ENCODE measurements at regions not wholly inside any gene's neighbourhood (a gene's known extent, or its start where the extent isn't known, plus 50 kb on each side); places are given as distances from the start of the nearest gene placed in this dataset.

GRCh38 chr9:71393005-71393404 lies 271.6 kb upstream of the TRPM3 start:
- no peaks in the 10 kb centered on the region for H3K36me3 ChIP-seq (ENCODE audit: control insufficient read depth, insufficient read depth, low read length)
- Mint-ChIP-seq H3K36me3 (ENCODE audit: low read depth) (no peaks in the 10 kb centered on the region), H3K9me3 (no peaks in the 10 kb centered on the region), H3K27me3 (ENCODE audit: insufficient read depth) (no peaks in the 10 kb centered on the region), H3K27ac (no peak overlapping the region), H3K4me1 (no peaks in the 10 kb centered on the region), H3K4me3 (no peak overlapping the region)
- peak overlapping the region; percentile 12 for H3K27ac ChIP-seq (ENCODE audit: low read depth, low read length)
- no peak overlapping the region for H3K9ac ChIP-seq (ENCODE audit: extremely low read depth, low read length, poor library complexity, severe bottlenecking)
- H3K4me3 ChIP-seq (ENCODE audit: low read length), result no peak overlapping the region
- no peaks in the 10 kb centered on the region for H3K27me3 ChIP-seq (ENCODE audit: control insufficient read depth, insufficient read depth, low read length, poor library complexity, severe bottlenecking)
- 83 to 95% methylated on average over 2 to 3 of the region's 3 CpGs for WGBS, 2 experiments (ENCODE audit: insufficient coverage in 1 of 2, insufficient read length in 1 of 2)
- H3K4me1 ChIP-seq (ENCODE audit: control insufficient read depth, insufficient read depth, low read length), result no peaks in the 10 kb centered on the region
- H3K9me3 ChIP-seq (ENCODE audit: control insufficient read depth, low read length), result no peaks in the 10 kb centered on the region
- TF ChIP-seq CTCF (conservative IDR thresholded peaks at IDR 0.05), result no peak
- DNase-seq, result no peak

- Mint-ChIP-seq H3K4me1 (no peaks in the 10 kb centered on the region), H3K4me3 (no peak overlapping the region), H3K27ac (no peak overlapping the region), H3K36me3 (ENCODE audit: low read depth) (no peaks in the 10 kb centered on the region), H3K27me3 (ENCODE audit: insufficient read depth) (no peaks in the 10 kb centered on the region), H3K9me3 (no peaks in the 10 kb centered on the region)
- DNase-seq, result no peak
- Histone ChIP-seq H3K27ac (ENCODE audit: low read depth, low read length) (no peak overlapping the region), H3K9me3 (ENCODE audit: control insufficient read depth, low read length) (no peaks in the 10 kb centered on the region), H3K9ac (ENCODE audit: extremely low read depth, low read length, poor library complexity, severe bottlenecking) (no peak overlapping the region), H3K27me3 (ENCODE audit: control insufficient read depth, insufficient read depth, low read length, poor library complexity, severe bottlenecking) (no peaks in the 10 kb centered on the region), H3K4me1 (ENCODE audit: control insufficient read depth, insufficient read depth, low read length) (no peaks in the 10 kb centered on the region), H3K36me3 (ENCODE audit: control insufficient read depth, insufficient read depth, low read length) (no peaks in the 10 kb centered on the region), H3K4me3 (ENCODE audit: low read length) (no peak overlapping the region)
- TF ChIP-seq CTCF (conservative IDR thresholded peaks at IDR 0.05), result no peak
- 81 to 85% methylated on average over 4 of the region's 4 CpGs for WGBS, 2 experiments (ENCODE audit: insufficient coverage in 1 of 2, insufficient read length in 1 of 2)
Measured at GRCh38 chr9:71384343-71384742, 262.9 kb upstream of the TRPM3 start.

GRCh38 chr9:71383308-71383940 lies 262.0 kb upstream of the TRPM3 start:
- H3K27ac ChIP-seq (ENCODE audit: low read depth, low read length), result peak overlapping the region; percentile 45
- H3K27ac Mint-ChIP-seq, result no peak overlapping the region
- H3K36me3 ChIP-seq (ENCODE audit: control insufficient read depth, insufficient read depth, low read length), result no peaks in the 10 kb centered on the region
- H3K4me3 ChIP-seq (ENCODE audit: low read length), result no peak overlapping the region
- H3K4me3 Mint-ChIP-seq, result no peak overlapping the region
- H3K9ac ChIP-seq (ENCODE audit: extremely low read depth, low read length, poor library complexity, severe bottlenecking), result no peak overlapping the region
- H3K4me1 Mint-ChIP-seq, result no peaks in the 10 kb centered on the region
- peak; percentile 42 for DNase-seq
- no peaks in the 10 kb centered on the region for H3K4me1 ChIP-seq (ENCODE audit: control insufficient read depth, insufficient read depth, low read length)
- no peaks in the 10 kb centered on the region for H3K36me3 Mint-ChIP-seq (ENCODE audit: low read depth)
- no peak for TF ChIP-seq CTCF (conservative IDR thresholded peaks at IDR 0.05)
- H3K27me3 Mint-ChIP-seq (ENCODE audit: insufficient read depth), result no peaks in the 10 kb centered on the region
- no peaks in the 10 kb centered on the region for H3K9me3 ChIP-seq (ENCODE audit: control insufficient read depth, low read length)
- H3K27me3 ChIP-seq (ENCODE audit: control insufficient read depth, insufficient read depth, low read length, poor library complexity, severe bottlenecking), result no peaks in the 10 kb centered on the region
- no peaks in the 10 kb centered on the region for H3K9me3 Mint-ChIP-seq

Data from endodermal cell (in vitro differentiated cells).